Left ventricle myocardium inferior (tissue), 1 donor: ENCODE measurements at regions not wholly inside any gene's neighbourhood (a gene's known extent, or its start where the extent isn't known, plus 50 kb on each side); places are given as distances from the start of the nearest gene placed in this dataset.
"Not testable (repeated sequence)": the region's sequence is repeated elsewhere in the genome, so short reads cannot be mapped to it uniquely, and the experiment has no call there.

Source experiments
- DNase-seq: peaks from one replicate; pipeline ENCODE4 v3.0.0-alpha.2; 2020
- H3K27ac ChIP-seq: fragments of 200-600 bp; replicated peaks from 2 replicates; pipeline ENCODE4 v1.8.0; 2021
- H3K27me3 ChIP-seq: fragments of 200-600 bp; 2 replicates; pipeline ENCODE4 v1.8.0; 2021; ENCODE audit warnings: low read depth
- H3K36me3 ChIP-seq: fragments of 200-600 bp; 2 replicates; pipeline ENCODE4 v1.8.0; 2021
- H3K4me1 ChIP-seq: fragments of 200-600 bp; 2 replicates; pipeline ENCODE4 v1.8.0; 2021
- H3K4me3 ChIP-seq: fragments of 200-600 bp; 2 replicates; pipeline ENCODE4 v1.8.0; 2021; ENCODE audit warnings: mild to moderate bottlenecking, moderate library complexity
- H3K9me3 ChIP-seq: fragments of 200-600 bp; replicated peaks from 2 replicates; pipeline ENCODE4 v1.8.0; 2021
- intact Hi-C: fragments of 100-400 bp; cut with micrococcal nuclease; formaldehyde crosslinking; loops from one replicate; pipeline ENCODE4 v1.11.0; 2022
- TF ChIP-seq, protein P1 (sequence below): fragments of 200-600 bp; IDR thresholded peaks from 2 replicates; pipeline ENCODE4 v1.8.0; 2021; ENCODE audit warnings: antibody characterized with exemption, mild to moderate bottlenecking, borderline replicate concordance
- donor health status: DM: no; HTN: yes; CAD: no; lungs with severe emphysema.

DNA sequence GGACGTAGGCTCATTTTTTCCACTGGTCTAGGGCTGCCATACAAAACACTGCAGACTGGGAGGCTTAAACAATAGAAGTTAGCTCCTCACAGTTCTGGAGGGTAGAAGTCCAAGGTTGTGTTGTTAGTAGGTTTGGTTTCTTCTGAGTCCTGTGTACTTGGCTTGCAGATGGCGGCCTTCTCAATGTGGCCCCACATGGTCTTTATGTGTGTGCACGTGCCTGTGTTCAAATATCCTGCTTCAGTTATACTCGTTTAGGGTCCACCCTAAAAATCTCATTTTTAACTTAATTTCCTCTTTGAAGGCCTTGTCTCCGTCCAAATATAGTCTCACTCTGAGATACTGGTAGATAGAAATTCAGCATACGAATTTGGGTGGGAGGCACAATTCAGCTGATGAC is 542.4 kb downstream of the HAPSTR1 start:
- no peaks in the 10 kb centered on the region for H3K27me3 ChIP-seq
- no peak for DNase-seq
- H3K9me3 ChIP-seq = no peaks in the 10 kb centered on the region
- no peaks in the 10 kb centered on the region for H3K36me3 ChIP-seq
- H3K4me3 ChIP-seq = no peak overlapping the region
- TF ChIP-seq, protein P1, sequence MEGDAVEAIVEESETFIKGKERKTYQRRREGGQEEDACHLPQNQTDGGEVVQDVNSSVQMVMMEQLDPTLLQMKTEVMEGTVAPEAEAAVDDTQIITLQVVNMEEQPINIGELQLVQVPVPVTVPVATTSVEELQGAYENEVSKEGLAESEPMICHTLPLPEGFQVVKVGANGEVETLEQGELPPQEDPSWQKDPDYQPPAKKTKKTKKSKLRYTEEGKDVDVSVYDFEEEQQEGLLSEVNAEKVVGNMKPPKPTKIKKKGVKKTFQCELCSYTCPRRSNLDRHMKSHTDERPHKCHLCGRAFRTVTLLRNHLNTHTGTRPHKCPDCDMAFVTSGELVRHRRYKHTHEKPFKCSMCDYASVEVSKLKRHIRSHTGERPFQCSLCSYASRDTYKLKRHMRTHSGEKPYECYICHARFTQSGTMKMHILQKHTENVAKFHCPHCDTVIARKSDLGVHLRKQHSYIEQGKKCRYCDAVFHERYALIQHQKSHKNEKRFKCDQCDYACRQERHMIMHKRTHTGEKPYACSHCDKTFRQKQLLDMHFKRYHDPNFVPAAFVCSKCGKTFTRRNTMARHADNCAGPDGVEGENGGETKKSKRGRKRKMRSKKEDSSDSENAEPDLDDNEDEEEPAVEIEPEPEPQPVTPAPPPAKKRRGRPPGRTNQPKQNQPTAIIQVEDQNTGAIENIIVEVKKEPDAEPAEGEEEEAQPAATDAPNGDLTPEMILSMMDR = no peak
- H3K27ac ChIP-seq = no peak overlapping the region
- H3K4me1 ChIP-seq = no peaks in the 10 kb centered on the region
- intact Hi-C loops = no loop called here

DNA sequence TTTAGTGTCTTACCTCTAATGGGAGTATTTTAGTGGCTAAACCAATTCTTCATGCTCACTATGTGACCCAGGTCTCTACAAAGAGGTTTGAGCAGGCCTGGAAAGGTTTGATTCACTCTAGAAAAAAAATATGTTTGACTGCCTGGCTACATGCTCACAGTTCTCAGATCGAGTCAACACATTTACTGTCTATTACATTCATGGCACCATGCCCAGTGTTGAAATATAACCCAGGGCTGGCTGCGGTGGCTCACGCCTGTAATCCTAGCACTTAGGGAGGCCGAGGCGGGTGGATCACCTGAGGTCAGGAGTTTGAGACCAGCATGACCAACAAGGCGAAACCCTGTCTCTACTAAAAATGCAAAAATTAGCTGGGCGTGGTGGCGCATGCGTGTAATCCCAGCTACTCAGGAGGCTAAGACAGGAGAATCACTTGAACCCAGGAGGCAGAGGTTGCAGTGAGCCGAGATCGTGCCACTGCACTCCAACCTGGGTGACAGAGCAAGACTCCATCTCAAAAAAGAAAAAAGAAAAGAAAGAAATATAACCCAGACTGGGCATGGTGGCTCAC is 543.8 kb downstream of the HAPSTR1 start:
- DNase-seq, H3K4me1 ChIP-seq, intact Hi-C loops, H3K4me3 ChIP-seq, H3K27ac ChIP-seq, H3K27me3 ChIP-seq, H3K9me3 ChIP-seq, H3K36me3 ChIP-seq: not testable (repeated sequence)

DNA sequence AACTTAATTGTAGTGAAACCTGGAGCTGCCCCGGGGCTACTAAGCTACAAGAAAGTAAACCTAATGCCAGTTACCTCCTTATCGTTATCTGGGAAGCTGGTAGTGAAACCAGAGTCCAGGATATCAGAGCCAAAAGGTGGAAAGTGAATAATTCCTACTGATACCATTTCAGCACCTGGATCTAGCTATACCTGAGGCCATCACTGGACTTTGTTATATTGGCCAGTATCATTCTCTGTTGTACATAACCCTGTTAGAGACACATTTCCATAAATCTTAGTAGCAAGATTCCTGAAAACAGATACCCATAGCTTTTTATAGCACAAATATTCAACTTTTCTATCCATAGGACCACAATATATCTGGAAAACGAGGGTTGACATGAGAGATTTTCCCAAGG is 538.0 kb downstream of the GRIN2A start:
- TF ChIP-seq, protein P1 = no peak
- Histone ChIP-seq H3K36me3 (no peaks in the 10 kb centered on the region), H3K9me3 (no peaks in the 10 kb centered on the region), H3K27ac (no peak overlapping the region), H3K27me3 (no peaks in the 10 kb centered on the region), H3K4me3 (no peak overlapping the region), H3K4me1 (peaks cover 4% of the 10 kb centered on the region)
- intact Hi-C loops = no loop called here
- DNase-seq = no peak

DNA sequence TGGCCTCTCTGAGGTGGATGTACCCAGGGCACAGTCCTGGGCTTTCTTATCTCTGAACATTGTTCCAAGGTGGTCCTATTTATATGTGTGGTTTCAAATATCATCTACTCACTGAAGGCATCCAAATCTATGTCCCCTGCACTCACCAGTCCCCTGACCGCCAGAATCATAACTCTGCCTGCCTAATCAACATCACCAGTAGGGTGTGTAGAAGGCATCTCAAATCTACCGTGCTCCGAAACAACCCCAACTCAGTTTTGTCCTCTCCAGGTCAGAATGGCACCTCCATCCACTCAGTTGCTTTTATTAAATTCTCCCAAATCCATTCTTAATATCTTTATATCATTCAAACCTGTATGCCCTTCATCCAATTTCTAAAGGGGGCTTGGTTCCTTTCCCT is 536.3 kb downstream of the GRIN2A start:
- Histone ChIP-seq H3K9me3 (no peaks in the 10 kb centered on the region), H3K27ac (no peak overlapping the region), H3K4me3 (no peak overlapping the region), H3K4me1 (peaks cover 4% of the 10 kb centered on the region), H3K36me3 (no peaks in the 10 kb centered on the region), H3K27me3 (no peaks in the 10 kb centered on the region)
- TF ChIP-seq, protein P1 = no peak
- DNase-seq = no peak
- intact Hi-C loops = no loop called here

DNA sequence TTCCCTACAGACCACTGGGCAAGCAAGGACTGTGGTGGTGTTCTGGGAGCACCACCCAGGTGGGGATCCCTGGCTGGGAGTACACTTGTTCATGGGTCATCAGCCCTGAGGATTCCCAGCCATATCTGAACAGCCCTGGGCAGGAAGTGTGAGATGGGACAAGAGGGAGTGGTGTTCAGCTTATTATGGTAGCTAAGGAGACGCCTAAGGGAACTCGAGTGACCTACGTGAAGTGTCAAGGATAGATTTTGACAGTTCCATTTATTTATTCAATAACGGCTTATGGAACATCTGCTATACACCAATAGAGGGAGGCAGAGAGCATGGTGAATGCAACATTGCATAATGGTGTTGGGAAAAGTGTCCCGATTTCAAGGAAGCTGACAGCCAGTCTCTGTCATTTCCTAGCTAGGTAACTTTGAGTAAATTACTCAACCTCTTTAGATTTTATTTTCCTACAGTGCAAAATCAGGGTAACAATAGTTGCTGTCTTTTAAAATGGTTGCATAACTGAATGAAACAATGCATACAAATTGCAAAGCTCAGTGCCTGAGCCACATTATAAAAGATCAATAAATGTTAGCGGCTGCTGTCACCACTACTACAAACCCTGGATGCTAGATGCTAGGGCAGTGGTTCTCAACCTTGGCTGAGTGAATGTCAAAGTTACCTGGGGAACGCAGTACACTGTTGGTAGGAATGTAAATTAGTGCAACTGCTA is 534.1 kb downstream of the GRIN2A start:
- Histone ChIP-seq H3K4me1 (peaks cover 4% of the 10 kb centered on the region), H3K9me3 (no peaks in the 10 kb centered on the region), H3K36me3 (no peaks in the 10 kb centered on the region), H3K4me3 (no peak overlapping the region), H3K27me3 (no peaks in the 10 kb centered on the region), H3K27ac (no peak overlapping the region)
- TF ChIP-seq, protein P1 = peak; percentile 78
- DNase-seq = no peak
- intact Hi-C loops = no loop called here

DNA sequence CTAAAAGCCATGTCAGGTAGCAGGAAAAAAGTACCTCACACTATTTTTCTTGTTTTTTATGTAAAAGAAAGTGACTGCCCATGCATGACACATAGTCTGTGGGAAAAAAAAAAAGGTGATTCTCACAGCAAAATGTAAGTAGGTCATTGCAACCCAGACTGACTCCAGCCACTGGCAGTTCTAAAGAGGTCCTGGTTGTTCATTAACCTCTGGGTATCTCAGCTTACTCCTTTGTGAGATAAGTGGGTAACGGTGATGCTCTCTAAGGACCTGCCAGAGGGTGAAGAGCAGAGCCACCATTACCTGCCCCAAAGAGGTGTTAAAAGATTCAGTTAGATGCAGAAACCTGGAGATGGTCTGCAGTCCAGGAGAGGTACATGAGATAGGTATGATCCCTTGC is 531.9 kb downstream of the GRIN2A start:
- H3K27ac ChIP-seq = no peak overlapping the region
- TF ChIP-seq, protein P1 = no peak
- DNase-seq = no peak
- H3K4me3 ChIP-seq = no peak overlapping the region
- intact Hi-C loops = no loop called here
- H3K27me3 ChIP-seq = peaks cover 11% of the 10 kb centered on the region
- no peaks in the 10 kb centered on the region for H3K9me3 ChIP-seq
- H3K36me3 ChIP-seq = no peaks in the 10 kb centered on the region
- peaks cover 4% of the 10 kb centered on the region for H3K4me1 ChIP-seq
